A549 (cell line): ENCODE measurements at regions not wholly inside any gene's neighbourhood (a gene's known extent, or its start where the extent isn't known, plus 50 kb on each side); places are given as distances from the start of the nearest gene placed in this dataset.

ENCODE experiments used
- ATAC-seq, 2 experiments: fragments of 200-7000 bp in 1 of 2; fragments of >200 bp in 1 of 2; cut with Nextera tagmentation in 1 of 2; cut with Tn5 transposase in 1 of 2; 3 replicates each; pipeline versions ENCODE4 v1.8.0 to v1.9.1; 2018 to 2020; ENCODE audit warnings: mild to moderate bottlenecking in 1 of 2, moderate library complexity in 1 of 2
- CTCF ChIA-PET: fragments of 300-600 bp; sonication (Branson Sonifier 250); formaldehyde crosslinking; extraction: SDS; loops from one replicate; lab custom pipeline; 2021; ENCODE audit warnings: antibody characterized with exemption, inconsistent platforms; lab: Yijun Ruan, JAX
- POLR2A ChIA-PET: fragments of 350-600 bp; formaldehyde crosslinking; extraction: SDS; loops from one replicate; lab custom pipeline; 2021; ENCODE audit warnings: antibody characterized with exemption, inconsistent platforms; lab: Yijun Ruan, JAX
- DNase-seq, 2 experiments: peaks; one replicate each; pipeline versions ENCODE4 v3.0.0 to v3.0.0-alpha.2; 2011 to 2016; ENCODE audit warnings: low read depth in 1 of 2, low spot score in 1 of 2
- FAIRE-seq: peaks from 2 replicates; lab custom pipeline; 2011; peaks lifted over from hg19 to GRCh38; lab: Jason Lieb, UNC
- H3K27ac ChIP-seq, 2 experiments: fragments of >200 bp; sonication (Bioruptor Twin); formaldehyde crosslinking; 3 replicates each; pipeline ENCODE4 v1.5.1; 2016 to 2017
- H3K4me1 ChIP-seq: fragments of >200 bp; sonication (Bioruptor Twin); formaldehyde crosslinking; 3 replicates; pipeline ENCODE4 v1.6.1; 2016
- H3K4me2 ChIP-seq: fragments of >200 bp; sonication (Bioruptor Twin); formaldehyde crosslinking; 3 replicates; pipeline ENCODE4 v1.6.1; 2016
- H3K4me3 ChIP-seq: fragments of >200 bp; sonication (Bioruptor Twin); formaldehyde crosslinking; 3 replicates; pipeline ENCODE4 v1.5.1; 2016
- H3K9me3 ChIP-seq: fragments of >200 bp; sonication (Bioruptor Twin); formaldehyde crosslinking; 3 replicates; pipeline ENCODE4 v1.6.1; 2016
- CBX2 ChIP-seq: fragments of 200-600 bp; sonication (generic); IDR thresholded peaks from 2 replicates; pipeline ENCODE4 v1.6.1; 2016; ENCODE audit warnings: low read depth, mild to moderate bottlenecking, borderline replicate concordance
- CBX8 ChIP-seq: fragments of 200-600 bp; sonication (generic); IDR thresholded peaks from 2 replicates; pipeline ENCODE4 v1.6.1; 2016
- CEBPB ChIP-seq, 2 experiments: fragments of >200 bp in 1 of 2; sonication (Bioruptor Twin) in 1 of 2; formaldehyde crosslinking in 1 of 2; IDR thresholded peaks; 2 replicates each; pipeline ENCODE4 v1.6.1; 2012 to 2016
- CHD2 ChIP-seq: fragments of 150-350 bp; IDR thresholded peaks from 2 replicates; pipeline ENCODE4 v1.6.1; 2014; ENCODE audit warnings: low read length; ENCODE audit not compliant: partially characterized antibody
- EP300 ChIP-seq, 2 experiments: fragments of >200 bp; sonication (Bioruptor Twin); formaldehyde crosslinking; IDR thresholded peaks; 2 replicates in 1 of 2; 3 replicates in 1 of 2; pipeline ENCODE4 v1.6.1; 2016 to 2017
- FOSL2 ChIP-seq, 2 experiments: fragments of 450-650 bp in 1 of 2; fragments of >200 bp in 1 of 2; sonication (Bioruptor Twin) in 1 of 2; formaldehyde crosslinking; IDR thresholded peaks; 2 replicates each; pipeline versions ENCODE4 v1.5.0 to v1.6.1; 2016 to 2020; ENCODE audit warnings: mild to moderate bottlenecking in 1 of 2, moderate library complexity in 1 of 2
- HOXA7 ChIP-seq: fragments of 250-450 bp; sonication (Bioruptor Pico); IDR thresholded peaks from 2 replicates; pipeline ENCODE4 v1.5.0; 2020; ENCODE audit warnings: mild to moderate bottlenecking, moderate library complexity
- HOXB5 ChIP-seq: fragments of 250-450 bp; sonication (Bioruptor Pico); IDR thresholded peaks from 2 replicates; pipeline ENCODE4 v1.5.0; 2020; ENCODE audit warnings: mild to moderate bottlenecking, moderate library complexity
- JUNB ChIP-seq: fragments of >200 bp; sonication (Bioruptor Twin); formaldehyde crosslinking; IDR thresholded peaks from 2 replicates; pipeline ENCODE4 v1.6.1; 2016
- KDM1A ChIP-seq: fragments of 200-600 bp; sonication (generic); IDR thresholded peaks from 2 replicates; pipeline ENCODE4 v1.6.1; 2016; ENCODE audit warnings: low read depth, mild to moderate bottlenecking
- MAFK ChIP-seq: fragments of 450-650 bp; IDR thresholded peaks from 2 replicates; pipeline ENCODE4 v1.6.1; 2014; ENCODE audit not compliant: partially characterized antibody
- MAX ChIP-seq: IDR thresholded peaks from 2 replicates; pipeline ENCODE4 v1.6.1; 2012
- NPAS2 ChIP-seq: fragments of 250-450 bp; sonication (Bioruptor Pico); IDR thresholded peaks from 2 replicates; pipeline ENCODE4 v1.8.0; 2022; ENCODE audit warnings: mild to moderate bottlenecking, moderate library complexity, borderline replicate concordance
- NR3C1 ChIP-seq: fragments of >200 bp; sonication (Bioruptor Twin); formaldehyde crosslinking; IDR thresholded peaks from 3 replicates; pipeline ENCODE4 v1.6.1; 2017
- PBX3 ChIP-seq: IDR thresholded peaks from 2 replicates; pipeline ENCODE4 v1.6.1; 2012
- POLR2A ChIP-seq: IDR thresholded peaks from 2 replicates; pipeline ENCODE4 v1.6.1; 2012; ENCODE audit warnings: mild to moderate bottlenecking, low read length
- RFX5 ChIP-seq: fragments of 450-650 bp; IDR thresholded peaks from 2 replicates; pipeline ENCODE4 v1.7.1; 2014; ENCODE audit warnings: antibody characterized with exemption, mild to moderate bottlenecking, moderate library complexity
- SMC3 ChIP-seq: fragments of >200 bp; sonication (Bioruptor Twin); formaldehyde crosslinking; IDR thresholded peaks from 3 replicates; pipeline ENCODE4 v1.6.1; 2018; ENCODE audit warnings: inconsistent platforms
- USF2 ChIP-seq: fragments of 450-650 bp; IDR thresholded peaks from 2 replicates; pipeline ENCODE4 v1.6.1; 2014; ENCODE audit warnings: antibody characterized with exemption
- ZC3H11A ChIP-seq: fragments of 450-650 bp; IDR thresholded peaks from 2 replicates; pipeline ENCODE4 v1.6.1; 2014; ENCODE audit warnings: antibody characterized with exemption, mild to moderate bottlenecking
- ZFP36 ChIP-seq: fragments of 450-650 bp; IDR thresholded peaks from 2 replicates; pipeline ENCODE4 v1.6.1; 2014; ENCODE audit warnings: borderline replicate concordance; ENCODE audit not compliant: partially characterized antibody
- WGBS: methylation state at CpG from one replicate; pipeline ENCODE4 v1.1.6; 2017; ENCODE audit errors: missing lambda C conversion rate; 5-methylcytosine and 5-hydroxymethylcytosine counted together
- TF ChIP-seq, protein P1 (sequence below): fragments of >200 bp; sonication (Bioruptor Twin); formaldehyde crosslinking; IDR thresholded peaks from 3 replicates; pipeline ENCODE4 v1.6.1; 2016
- TF ChIP-seq, protein P2 (sequence below): fragments of 150-350 bp; IDR thresholded peaks from 2 replicates; pipeline ENCODE4 v1.6.1; 2014; ENCODE audit warnings: low read depth, mild to moderate bottlenecking, low read length
- TF ChIP-seq, protein P3 (sequence below): fragments of >200 bp; sonication (Bioruptor Twin); formaldehyde crosslinking; IDR thresholded peaks from 2 replicates; pipeline ENCODE4 v1.6.1; 2016

DNA sequence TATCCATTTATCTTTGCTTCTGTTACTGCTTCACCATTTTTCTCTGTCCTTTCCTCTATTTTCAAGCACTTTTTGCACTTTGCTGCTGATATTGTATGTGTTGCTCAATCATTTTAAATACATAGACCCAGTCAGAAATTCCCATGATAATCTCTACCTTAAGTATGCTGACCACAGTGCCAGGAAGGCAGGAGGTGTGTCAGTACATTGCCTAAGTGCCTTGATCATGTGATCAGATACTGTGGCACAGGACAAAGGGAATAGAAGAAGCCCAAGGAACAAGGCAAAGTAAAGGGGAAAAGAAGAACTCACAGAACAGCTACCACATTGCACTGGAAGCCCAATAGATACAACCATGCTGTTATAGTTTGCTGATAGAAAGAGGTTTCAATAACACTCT is 53.7 kb upstream of the CD36 start:
- Histone ChIP-seq H3K4me2 (no peak overlapping the region), H3K9me3 (no peaks in the 10 kb centered on the region), H3K4me1 (peaks cover 12% of the 10 kb centered on the region; the same call in 2 of the 3 replicates), H3K27ac (0 out of 6 replicates have a peak overlapping the region, but pooled peaks of 1 of the 2 experiments have one; percentile 6), H3K4me3 (no peak overlapping the region)
- TF ChIP-seq USF2 (peak; percentile 25; the same call in 1 of the 2 replicates), RFX5 (no peak), ZC3H11A (no peak), FOSL2 (IDR thresholded peaks at IDR 0.05) (no peak), FOSL2 (CRISPR knock-in tag; IDR thresholded peaks at IDR 0.05) (no peak)
- TF ChIP-seq, protein P1, sequence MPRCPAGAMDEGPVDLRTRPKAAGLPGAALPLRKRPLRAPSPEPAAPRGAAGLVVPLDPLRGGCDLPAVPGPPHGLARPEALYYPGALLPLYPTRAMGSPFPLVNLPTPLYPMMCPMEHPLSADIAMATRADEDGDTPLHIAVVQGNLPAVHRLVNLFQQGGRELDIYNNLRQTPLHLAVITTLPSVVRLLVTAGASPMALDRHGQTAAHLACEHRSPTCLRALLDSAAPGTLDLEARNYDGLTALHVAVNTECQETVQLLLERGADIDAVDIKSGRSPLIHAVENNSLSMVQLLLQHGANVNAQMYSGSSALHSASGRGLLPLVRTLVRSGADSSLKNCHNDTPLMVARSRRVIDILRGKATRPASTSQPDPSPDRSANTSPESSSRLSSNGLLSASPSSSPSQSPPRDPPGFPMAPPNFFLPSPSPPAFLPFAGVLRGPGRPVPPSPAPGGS, result no peak
- FAIRE-seq (peak; percentile 77), ATAC-seq (0 out of 6 replicates have a peak, but pooled peaks of 1 of the 2 experiments have one; percentile 28), DNase-seq (peak in 1 of 2 experiments; percentile 28)
- POLR2A ChIA-PET, result no interaction called here
- CTCF ChIA-PET, result no interaction called here

DNA sequence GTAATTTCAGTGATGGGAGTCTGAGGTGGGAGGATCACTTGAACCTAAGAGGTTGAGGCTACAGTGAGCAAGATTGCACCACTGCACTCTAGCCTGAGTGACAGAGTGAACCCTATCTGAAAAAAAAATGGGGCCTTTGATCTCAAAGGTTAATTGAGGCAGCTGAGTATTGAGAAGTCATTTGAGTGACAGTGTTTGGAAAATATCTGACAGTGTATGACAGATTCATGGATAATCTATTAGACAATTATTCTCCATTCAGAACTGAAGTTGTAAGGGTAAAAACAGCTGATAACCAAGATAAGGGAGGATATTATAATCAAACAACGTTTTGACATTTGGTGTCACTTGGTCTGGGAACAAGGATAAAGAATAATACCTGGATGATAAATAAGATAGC is 50.9 kb upstream of the CD36 start:
- DNase-seq, result no peak
- CTCF ChIA-PET, result interaction anchor here (0.7 to 1.4 kb wide), 2 partner anchors 10 to 17 kb away, joined by 3 to 4 read pairs; no protein-coding TSS in a partner anchor
- Histone ChIP-seq H3K4me3 (no peak overlapping the region), H3K4me1 (peaks cover 12% of the 10 kb centered on the region; the same call in 2 of the 3 replicates), H3K4me2 (no peak overlapping the region), H3K27ac (no peak overlapping the region), H3K9me3 (no peaks in the 10 kb centered on the region)
- no peak for FAIRE-seq
- no peak for ATAC-seq
- 57% methylated on average over 1 of the region's 1 CpG for WGBS
- TF ChIP-seq CHD2 (no peak), CEBPB (IDR thresholded peaks at IDR 0.05) (no peak), CBX2 (no peak), EP300 (IDR thresholded peaks at IDR 0.05) (no peak), ZFP36 (no peak), MAX (no peak), NPAS2 (CRISPR knock-in tag) (no peak), FOSL2 (IDR thresholded peaks at IDR 0.05) (no peak), FOSL2 (CRISPR knock-in tag; IDR thresholded peaks at IDR 0.05) (no peak), NR3C1 (no peak), HOXA7 (CRISPR knock-in tag) (no peak), USF2 (no peak), CBX8 (no peak), JUNB (no peak), POLR2A (no peak), HOXB5 (CRISPR knock-in tag) (no peak)
- TF ChIP-seq, protein P2, sequence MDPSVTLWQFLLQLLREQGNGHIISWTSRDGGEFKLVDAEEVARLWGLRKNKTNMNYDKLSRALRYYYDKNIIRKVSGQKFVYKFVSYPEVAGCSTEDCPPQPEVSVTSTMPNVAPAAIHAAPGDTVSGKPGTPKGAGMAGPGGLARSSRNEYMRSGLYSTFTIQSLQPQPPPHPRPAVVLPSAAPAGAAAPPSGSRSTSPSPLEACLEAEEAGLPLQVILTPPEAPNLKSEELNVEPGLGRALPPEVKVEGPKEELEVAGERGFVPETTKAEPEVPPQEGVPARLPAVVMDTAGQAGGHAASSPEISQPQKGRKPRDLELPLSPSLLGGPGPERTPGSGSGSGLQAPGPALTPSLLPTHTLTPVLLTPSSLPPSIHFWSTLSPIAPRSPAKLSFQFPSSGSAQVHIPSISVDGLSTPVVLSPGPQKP, result no peak
- TF ChIP-seq, protein P3, sequence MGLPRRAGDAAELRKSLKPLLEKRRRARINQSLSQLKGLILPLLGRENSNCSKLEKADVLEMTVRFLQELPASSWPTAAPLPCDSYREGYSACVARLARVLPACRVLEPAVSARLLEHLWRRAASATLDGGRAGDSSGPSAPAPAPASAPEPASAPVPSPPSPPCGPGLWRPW, result no peak
- POLR2A ChIA-PET, result no interaction called here

DNA sequence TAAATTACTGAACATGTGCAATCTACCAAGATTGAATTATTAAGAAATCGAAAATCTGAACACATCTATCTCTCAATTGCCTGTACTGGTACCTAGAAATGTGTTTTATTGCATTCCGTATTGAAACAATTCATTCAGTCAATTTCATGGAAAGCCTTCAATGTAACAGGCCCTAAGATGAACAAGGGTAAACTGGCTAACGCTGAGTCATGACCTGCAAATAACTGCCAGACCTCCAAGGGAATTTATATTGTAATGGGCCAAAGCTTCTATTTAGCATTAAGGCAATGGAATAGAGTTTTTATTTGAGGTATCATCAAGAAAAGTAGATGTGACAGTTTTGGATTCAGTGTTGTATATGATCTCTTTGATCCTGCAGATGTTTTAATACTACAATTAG is 49.9 kb upstream of the CD36 start:
- DNase-seq (peak in 1 of 2 experiments; percentile 12), FAIRE-seq (peak; percentile 13)
- 55% methylated on average over 3 of the region's 3 CpGs for WGBS
- H3K27ac ChIP-seq, result no peak overlapping the region
- POLR2A ChIA-PET, result no interaction called here
- H3K4me3 ChIP-seq, result no peak overlapping the region
- 0 out of 3 replicates have a peak overlapping the region, but pooled peaks have one; percentile 4 for H3K4me2 ChIP-seq
- TF ChIP-seq KDM1A (no peak), PBX3 (no peak), SMC3 (no peak), MAFK (peak; percentile 28)
- TF ChIP-seq, all 56 proteins: peak for 1
- no peak for ATAC-seq
- CTCF ChIA-PET, result interaction anchor here (1.4 kb wide), 1 partner anchor 9 kb away, joined by 4 read pairs; no protein-coding TSS in a partner anchor
- peaks cover 14% of the 10 kb centered on the region for H3K4me1 ChIP-seq
- H3K9me3 ChIP-seq, result no peaks in the 10 kb centered on the region
